ENCODE measurements at regions not wholly inside any gene's neighbourhood (a gene's known extent, or its start where the extent isn't known, plus 50 kb on each side); places are given as distances from the start of the nearest gene placed in this dataset.
"Not testable (repeated sequence)": the region's sequence is repeated elsewhere in the genome, so short reads cannot be mapped to it uniquely, and the experiment has no call there.

DNA sequence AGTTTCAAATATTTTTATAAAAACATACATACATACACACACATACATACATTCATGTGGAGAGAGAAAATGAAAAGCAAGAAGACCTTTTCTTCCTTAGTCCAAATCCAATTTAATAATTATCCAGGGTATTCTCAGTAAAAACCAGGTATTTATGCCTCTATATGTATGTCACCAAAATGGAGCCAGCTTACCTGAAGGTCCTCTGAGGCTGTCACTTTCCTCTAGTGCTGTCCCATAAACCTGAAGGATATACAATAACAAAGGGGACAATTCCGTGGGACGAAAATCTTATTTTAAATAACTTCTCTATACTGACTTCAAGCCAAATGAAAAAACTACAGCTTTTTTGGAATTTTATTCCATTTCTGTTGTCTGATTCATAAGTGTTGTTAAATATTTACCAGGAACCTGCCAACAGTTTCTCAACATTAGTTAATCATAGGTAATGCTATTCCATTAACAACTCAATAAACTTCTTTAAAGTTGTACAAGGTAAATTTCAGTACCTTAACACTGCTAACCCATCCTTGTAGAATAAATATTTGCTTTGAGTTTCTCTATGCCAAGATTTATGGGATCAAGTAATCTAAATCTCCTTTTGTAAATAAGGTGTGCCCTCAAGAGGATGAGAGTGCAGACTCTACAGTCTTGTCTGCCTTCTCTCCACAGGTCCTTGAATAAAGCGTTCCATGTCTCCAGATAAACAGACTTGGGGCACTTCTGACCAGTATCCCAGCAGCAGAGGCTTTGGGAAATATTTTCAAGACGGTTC is 260.3 kb downstream of the AHR start:
- DNase-seq: no peak

DNA sequence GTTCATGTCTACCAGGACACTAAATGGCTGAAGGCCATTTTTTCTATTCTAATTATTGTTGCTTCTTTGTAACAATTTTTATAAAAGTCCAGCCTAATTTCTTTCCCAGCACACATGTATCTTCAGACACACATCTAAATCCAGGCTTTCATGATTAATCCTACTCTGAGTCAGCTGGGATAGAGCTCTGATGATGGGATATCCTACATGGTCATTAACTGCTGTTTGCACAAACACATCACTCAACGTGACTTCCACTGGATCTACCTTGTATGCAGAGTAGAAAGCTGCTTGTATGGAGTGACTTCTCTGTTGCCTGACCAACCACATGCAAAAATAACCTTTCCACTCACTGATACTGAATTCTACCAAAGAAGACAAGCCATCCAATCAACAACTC is 260.9 kb downstream of the AHR start:
- DNase-seq: no peak

DNA sequence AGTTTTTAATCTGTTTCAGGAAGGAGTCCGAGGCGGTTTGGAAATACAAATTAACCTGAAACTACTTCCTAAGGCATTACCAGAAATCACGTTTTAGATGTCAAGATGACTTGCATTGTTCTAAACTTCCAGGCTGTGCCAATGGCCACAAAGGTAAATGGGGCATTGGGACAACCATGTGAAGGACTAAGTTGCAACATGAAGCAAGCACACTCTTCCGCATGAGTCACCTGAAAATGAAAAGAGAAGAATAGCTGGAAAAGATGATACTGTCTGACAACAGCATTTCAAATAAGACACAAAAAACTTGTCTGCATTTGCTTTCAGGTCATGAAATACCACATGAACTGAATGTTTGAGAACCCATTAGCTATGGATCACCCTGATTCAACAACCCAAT is 262.1 kb downstream of the AHR start:
- DNase-seq: no peak

DNA sequence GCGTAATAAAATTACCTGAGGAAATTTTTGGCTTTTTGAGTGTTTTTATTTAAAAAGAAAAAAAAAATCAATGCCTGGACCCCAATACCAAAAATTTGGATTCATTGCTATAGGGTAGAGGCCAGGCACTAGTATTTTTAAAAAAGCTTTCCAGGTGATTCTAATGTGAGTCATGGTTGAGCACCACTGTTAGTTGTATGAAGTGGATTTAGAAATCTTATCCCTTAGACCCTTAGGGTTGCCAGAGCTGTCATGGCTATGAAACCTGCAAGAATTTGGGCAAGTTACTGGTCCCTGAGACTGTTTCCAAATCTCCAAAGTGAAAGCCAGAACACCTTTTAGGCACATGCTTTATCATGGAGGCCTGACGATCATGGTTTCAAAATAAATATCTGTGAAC is 262.5 kb downstream of the AHR start:
- DNase-seq: no peak

DNA sequence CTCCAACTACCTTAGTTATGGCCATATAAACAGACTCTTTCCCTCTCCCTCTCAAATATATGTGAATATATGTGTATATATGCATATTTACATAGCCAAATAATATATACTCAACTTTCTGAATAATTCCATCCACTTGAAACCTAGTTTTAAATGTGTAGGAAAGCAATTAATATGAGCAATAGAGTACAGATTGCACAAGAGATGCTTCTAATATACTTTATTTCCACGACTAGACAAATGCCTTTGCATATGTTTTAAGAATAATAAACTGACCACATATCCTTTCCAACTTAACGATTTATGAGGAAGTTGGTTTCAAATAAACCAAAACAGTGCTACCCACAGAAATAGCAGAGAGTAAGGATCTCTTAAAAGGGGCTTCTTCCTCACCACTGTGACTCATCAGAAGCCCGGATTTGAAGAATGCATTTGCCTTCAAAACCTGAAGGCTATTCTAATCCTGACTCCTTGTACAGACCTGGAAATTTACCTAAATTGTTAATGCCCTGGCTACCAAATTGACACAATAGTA is 266.3 kb downstream of the AHR start:
- no peak for DNase-seq

DNA sequence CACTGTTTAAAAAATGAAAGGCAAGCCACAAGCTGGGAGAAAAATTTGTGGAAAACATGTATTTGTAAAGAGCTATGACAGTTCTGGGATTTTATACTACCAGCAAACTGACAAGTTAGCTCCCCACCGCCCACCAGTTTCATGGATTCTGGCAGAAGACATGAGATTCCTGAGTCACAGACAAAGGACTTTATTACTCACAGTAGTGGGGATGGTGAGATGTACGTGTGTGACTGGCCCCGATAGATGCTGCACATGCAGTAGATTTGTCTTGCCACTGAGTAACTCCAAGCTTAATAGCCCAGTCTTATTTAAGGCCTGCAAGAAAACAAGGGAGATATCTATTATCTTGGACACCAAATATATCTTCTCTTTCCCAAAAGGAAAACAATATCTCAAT is 281.7 kb downstream of the AHR start:
- no peak for DNase-seq

DNA sequence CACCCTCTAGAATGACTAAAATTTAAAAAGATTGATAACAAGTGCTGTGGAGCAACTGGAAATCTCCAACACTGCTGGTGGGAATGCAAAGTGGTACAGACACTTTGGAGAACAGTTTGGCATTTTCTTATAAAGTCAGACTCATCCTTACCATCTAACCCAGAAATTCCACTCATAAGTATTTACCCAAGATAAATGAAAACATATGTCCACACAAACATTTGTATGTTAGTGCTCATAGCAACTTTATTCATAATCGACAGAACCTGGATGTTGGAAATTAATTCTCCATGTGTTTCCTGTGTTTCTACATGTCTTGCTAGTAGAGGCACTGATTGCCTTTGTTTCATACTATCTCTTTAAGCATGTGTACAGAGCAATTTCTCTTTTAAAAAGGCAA is 282.4 kb downstream of the AHR start:
- no peak for DNase-seq

DNA sequence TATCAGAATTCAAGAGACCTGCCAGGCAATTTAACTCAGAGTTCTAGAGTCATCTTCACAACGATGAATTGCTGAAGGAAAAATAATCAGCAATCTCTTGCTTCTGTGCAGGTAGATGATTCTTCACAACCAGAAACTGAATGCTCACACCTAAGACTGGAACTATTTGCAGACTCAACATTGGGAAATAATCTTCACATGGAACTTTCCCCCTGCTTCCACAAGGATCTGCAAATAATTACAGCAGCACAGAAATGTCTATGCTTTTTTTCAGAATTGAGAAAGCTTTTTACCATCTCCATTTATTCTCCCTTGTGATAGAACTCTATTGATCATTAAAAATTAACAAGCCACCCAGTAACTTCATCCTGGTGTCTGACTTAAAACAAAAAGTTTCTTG is 282.8 kb downstream of the AHR start:
- no peak for DNase-seq

DNA sequence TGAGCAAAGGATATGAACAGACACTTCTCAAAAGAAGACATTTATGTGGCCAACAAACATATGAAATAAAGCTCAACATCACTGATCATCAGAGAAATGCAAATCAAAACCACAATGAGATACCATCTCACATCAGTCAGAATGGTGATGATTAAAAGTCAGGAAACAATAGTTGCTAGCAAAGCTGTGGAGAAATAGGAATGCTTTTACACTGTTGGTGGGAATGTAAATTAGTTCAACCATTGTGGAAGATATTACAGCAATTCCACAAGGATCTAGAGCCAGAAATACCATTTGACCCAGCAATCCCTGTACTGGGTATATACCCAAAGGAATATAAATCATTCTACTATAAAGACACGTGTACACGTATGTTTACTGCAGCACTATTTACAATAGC is 284.2 kb downstream of the AHR start:
- DNase-seq: not testable (repeated sequence)

DNA sequence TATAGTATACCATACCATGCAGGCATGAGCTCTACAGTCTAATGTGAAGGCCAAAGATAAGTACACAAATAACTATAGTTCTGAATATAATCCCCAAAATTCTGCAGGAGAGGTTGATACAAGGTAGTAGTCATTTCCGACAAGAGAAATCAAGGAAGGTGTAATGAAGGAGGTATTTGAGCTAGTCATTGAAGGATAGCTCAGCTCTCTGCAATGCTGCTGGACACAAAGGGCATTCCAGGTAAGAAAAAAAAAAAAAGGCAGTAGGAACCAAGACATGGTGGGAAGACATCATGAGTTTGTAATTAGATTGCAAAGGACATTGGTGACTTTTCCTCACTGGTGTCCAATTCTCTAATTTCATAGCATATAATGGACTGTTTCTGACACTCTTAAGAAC is 285.3 kb downstream of the AHR start:
- no peak for DNase-seq

DNA sequence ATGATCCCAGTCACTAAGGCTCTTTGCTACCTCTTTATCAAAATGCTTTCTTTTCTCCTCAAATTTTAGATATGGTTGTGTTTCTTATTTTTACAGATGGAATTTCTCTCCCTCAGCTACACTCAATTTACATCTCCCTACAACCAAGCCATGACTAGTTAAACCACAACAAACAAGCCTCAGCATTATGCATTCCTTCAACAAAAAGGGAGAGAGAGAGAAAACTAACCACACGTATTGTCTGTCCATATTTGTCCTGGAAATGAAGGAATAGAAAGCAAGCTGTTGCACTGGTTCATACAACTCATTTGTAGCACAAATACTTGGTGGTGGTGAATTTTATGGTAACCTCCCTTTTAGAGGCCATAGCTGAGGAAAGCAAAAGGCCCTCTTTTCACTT is 286.4 kb downstream of the AHR start:
- DNase-seq: no peak

DNA sequence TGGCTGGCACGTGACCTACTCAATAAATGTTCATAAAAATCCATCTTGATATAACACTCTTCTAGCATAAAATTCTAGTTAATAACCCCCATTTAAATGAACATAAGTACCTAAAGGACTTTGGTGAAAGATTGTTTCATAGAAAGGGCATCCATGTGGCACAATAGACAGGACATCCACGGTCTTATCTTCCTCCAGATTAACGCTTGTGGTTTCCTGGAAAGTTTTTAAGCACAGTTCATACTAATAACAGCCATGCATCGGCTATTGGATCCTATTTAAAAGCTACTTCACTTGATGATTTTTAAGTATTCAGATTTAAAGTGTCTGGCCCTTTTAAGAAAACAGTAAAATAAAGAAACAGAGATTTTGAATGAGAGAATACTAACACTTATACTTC is 288.3 kb downstream of the AHR start:
- DNase-seq: no peak

DNA sequence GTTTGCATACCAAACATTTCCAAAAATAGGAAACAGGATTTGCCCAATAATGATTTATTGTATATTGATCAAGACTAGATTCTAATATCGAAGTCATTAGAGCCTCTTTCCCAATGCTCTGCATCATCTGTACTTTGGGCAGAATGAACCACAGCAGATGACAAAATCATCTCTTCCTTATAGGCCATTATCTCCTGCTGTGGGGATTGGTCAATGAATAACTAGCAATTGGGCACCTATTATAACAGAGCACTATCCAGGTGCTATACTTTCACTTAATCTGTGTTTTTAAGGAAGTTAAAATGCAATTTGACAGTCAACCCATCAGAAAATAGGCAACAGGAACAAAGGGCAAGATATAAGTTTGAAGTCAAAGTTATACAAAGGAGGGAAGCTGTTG is 290.3 kb downstream of the AHR start:
- DNase-seq: no peak

DNA sequence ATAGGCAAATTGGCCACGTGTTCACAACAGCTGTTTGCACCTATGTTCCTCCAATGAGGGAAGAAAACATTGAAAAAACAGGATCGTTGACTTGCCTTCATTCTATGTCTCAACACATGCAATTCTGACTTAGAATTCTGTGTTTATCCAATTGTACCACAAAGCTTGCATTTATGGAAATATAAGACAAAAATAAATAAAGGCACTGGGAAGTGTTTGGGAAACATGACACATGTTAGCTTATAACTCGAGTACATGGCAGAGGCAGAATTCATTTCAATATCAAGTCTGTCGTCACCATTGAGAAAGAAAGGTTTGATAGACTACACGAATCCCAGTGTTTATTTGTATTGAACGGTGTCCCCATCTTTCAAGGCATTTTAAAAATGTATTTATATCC is 291.2 kb downstream of the AHR start:
- DNase-seq: no peak

DNA sequence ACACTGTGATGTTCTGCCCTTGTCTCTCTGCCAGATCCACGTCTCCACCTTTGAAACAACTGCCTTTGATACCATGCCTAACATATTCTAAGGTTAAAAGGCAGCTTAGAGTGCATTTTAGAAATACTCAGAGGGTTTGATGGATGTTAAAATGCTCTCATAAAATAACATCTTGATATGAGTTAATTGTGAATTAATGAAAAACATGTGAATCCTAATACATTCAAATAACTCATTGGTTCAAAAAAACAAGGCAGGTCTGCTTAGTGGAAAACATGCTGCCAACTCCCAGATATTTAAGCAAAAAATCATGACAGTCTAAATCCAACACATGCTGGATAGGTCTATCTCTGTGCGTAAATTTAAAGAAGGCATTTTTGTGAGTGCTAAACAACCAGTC is 291.8 kb downstream of the AHR start:
- no peak for DNase-seq

DNA sequence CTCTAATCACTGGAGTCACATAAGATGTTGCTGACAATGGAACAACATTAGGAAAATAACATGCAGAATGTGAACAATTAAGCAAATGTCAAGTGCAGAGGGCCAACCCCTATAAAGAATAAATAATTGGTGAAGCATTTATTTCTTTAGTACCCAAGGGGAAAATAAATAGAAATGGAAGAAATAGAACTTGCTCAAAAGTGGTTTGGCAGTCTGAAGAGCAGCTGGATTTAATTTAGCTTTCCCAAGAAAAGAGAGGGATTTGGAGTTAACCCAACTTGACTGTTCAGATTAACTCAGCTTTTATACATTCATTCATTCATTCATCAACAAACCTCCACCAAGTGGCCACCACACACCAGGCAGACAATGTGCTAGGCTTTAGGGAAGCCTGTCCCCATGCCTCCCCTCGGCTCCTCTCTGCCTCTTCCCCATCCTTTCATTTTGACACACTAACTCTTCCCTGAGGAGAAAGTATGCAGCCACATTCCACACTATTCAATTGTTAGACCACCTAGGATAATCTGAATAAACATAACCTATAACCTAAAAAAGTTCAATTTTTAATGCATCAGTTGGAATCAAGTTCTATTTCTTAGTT is 295.5 kb downstream of the AHR start:
- no peak for DNase-seq

DNA sequence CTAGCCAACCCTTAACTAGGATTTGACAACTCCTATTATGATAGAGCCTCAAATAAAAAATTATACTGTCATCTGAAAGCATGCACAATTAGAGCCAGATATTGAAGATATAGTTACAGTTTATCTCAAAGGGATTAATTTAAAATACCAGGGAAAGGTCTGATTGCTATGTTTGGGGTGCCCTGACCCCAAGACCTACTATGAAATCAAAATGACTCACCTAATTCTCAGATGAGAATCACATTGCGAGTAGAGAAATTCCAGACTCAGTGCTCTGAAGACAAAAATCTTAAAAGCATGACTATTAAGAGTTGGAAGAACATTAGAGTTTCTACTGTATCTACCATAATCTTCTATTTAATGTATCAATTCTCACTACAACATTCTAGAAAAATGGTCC is 297.1 kb downstream of the AHR start:
- DNase-seq: no peak

DNA sequence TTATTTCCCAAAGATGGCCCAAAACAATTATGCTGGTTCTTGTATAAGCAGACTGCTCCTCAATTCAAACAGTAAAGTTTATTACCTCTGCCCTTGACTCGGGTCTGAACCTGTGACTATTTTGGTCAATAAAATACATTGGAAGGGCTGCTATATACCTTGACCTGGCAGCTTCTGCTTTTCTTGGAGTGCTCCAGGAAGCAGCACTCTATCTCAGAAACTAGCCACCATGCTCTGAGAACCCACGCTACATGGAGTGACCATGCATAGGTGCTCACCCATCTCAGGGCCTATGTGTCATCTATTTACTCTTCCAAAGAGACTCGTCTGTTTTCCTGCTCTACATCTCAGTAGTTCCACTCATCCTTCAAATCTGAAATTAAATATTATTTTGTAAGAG is 299.9 kb downstream of the AHR start:
- no peak for DNase-seq

DNA sequence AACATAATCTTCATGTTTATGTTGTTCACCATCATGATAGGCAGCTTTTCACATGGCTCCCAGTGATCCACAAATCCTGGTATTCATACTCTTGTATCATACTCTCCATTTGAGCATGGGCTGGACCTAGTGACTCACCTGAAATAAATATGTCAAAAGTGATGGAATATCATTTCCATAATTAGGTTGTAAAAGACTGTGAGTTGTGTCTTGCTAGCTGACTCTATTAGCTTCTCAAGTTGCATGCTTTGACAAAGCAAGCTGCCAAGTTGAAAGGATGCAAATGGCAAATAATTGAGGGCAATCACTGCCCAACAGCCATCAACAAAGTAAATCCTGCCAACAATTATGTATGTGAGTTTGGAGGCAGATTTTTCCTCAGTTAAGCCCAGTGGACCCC is 300.4 kb downstream of the AHR start:
- no peak for DNase-seq

DNA sequence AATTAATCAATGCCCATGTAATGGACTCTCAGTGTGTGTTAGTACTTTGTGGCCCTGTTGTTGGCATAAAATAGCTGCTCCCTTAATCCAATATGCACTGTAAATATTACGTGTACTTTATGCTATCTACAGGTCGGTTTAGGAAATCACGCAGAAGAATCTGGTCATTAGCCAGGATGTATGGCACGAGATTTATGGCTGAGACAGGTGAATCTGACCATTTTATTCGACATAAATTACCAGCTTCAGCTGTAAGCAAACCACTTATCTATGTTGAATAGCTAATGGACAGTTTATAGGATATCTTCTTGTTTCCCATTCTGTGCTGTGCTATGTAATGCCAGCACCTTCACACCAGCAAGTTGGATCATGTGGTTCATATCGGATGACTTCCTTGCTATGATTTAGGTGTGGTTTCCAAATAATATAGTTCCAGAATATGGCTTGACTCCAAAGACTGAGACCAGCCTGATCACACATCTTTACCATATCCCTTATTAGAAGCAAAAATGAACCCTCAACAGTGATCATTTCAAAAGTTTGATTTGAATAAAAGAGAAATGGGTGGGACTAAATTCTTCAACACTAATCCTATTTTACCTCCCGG is 301.4 kb downstream of the AHR start:
- no peak for DNase-seq

DNA sequence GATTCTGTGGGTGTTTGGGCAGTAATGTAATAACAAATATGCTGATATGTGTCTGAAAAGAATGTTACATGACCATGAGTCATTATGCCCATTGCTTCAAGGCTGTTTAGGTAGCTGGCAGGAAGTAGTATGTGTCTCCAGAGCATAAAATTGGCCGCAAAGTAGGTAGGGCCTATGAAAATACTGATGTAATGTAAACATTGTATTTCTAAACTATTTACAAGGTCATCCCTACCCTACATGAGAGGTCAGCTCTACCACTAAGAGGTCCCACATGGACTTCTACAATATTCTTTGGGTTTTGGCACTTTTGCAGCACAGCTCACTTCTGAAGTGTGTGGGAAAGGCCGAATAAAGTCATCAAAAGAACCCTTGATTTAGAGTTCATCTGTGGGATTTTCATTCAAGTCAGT is 301.9 kb downstream of the AHR start:
- DNase-seq: no peak

DNA sequence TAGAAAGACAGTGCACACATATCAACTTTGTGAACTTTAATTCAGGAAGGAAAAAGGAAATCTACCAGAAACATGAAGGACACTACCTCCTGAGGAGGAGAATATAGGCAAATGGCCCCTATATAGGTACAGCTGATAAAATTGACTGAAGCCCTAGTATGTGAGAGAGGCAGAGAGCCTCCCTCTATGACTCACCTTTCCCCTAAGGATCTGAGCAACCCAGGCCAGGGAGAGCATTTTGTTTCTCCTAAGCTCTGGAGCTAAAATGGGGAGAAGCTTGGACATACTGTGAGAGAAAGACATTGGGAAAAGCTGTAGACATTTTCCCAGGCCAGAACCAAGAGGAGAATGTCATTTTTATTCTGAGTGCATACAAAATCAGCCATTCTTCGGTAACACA is 303.5 kb downstream of the AHR start:
- DNase-seq: no peak

DNA sequence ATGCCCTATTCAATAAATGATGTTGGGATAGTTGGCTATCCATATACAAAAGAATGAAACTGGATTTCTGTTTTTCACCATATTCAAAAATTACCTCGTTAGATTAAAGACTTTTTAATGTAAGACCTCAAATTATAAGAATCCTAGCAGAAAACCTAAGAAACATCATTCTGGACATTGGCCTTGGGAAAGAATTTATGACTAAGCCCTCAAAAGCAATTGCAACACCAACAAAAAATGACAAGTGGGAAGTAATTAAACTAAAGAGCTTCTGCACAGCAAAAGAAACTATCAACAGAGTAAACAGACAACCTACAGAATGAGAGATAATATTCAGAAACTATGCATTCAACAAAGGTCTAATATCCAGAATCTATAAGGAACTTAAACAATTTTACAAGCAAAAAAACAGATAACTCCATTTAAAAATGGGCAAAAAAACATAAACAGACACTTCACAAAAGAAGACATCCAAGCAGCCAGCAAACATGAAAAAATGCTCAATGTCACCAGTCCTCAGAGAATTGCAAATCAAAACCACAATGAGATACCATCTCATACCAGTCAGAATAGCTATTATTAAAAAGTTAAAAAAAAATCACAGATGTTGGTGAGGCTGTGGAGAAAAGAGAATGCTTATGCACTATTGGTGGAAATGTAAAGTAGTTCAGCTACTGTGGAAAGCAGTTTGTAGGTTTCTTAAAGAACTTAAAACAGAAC is 309.8 kb downstream of the AHR start:
- no peak for DNase-seq

DNA sequence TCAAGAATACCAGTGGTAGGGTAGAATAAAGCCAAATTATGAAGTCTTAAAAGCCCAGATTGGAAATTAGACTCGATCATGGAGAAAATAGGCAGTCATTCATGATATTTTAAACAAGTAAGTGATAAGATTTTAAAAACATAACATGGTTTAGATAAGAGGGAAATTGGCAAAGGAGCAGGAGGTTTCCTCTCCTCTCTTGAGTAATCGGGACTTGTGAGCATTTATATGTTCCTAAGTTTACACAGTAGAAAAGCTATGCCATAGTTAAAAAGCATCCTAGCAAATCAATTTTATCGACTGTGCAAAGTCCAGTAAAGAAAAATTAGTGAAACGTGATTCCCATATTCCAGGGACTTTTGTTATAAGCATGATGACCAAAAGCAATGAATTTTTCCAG is 313.2 kb downstream of the AHR start:
- no peak for DNase-seq

Data from activated CD4-positive, alpha-beta T cell treated with anti-CD3 and anti-CD28 coated beads, Interleukin-2, amount 50 U/mL, for 16 hours (primary cell).